WERI-Rb-1 (cell line): ENCODE measurements at regions not wholly inside any gene's neighbourhood (a gene's known extent, or its start where the extent isn't known, plus 50 kb on each side); places are given as distances from the start of the nearest gene placed in this dataset.

Source experiments
- DNase-seq: peaks from one replicate; pipeline ENCODE4 v3.0.0-alpha.2; 2020
- H3K27ac ChIP-seq: fragments of 250-450 bp; sonication (Bioruptor Pico); 2 replicates; pipeline ENCODE4 v1.5.1; 2020; ENCODE audit warnings: mild to moderate bottlenecking, moderate library complexity
- H3K27me3 ChIP-seq: fragments of 250-450 bp; sonication (Bioruptor Pico); 2 replicates; pipeline ENCODE4 v1.5.1; 2021; ENCODE audit warnings: mild to moderate bottlenecking, low read depth, moderate library complexity; ENCODE audit not compliant: insufficient read depth, severe bottlenecking
- H3K36me3 ChIP-seq: fragments of 250-450 bp; sonication (Bioruptor Pico); 2 replicates; pipeline ENCODE4 v1.5.1; 2020; ENCODE audit warnings: mild to moderate bottlenecking, moderate library complexity
- H3K4me3 ChIP-seq: 2 replicates; pipeline ENCODE4 v1.5.1; 2011; ENCODE audit warnings: low read depth, mild to moderate bottlenecking, control low read depth, low read length
- H3K9me3 ChIP-seq: fragments of 250-450 bp; sonication (Bioruptor Pico); 2 replicates; pipeline ENCODE4 v1.5.1; 2021; ENCODE audit warnings: mild to moderate bottlenecking, moderate library complexity; ENCODE audit not compliant: severe bottlenecking
- TF ChIP-seq, protein P1 (sequence below): IDR thresholded peaks from 2 replicates; pipeline ENCODE4 v1.5.1; 2011; ENCODE audit warnings: low read depth, mild to moderate bottlenecking, control low read depth, inconsistent platforms, low read length

DNA sequence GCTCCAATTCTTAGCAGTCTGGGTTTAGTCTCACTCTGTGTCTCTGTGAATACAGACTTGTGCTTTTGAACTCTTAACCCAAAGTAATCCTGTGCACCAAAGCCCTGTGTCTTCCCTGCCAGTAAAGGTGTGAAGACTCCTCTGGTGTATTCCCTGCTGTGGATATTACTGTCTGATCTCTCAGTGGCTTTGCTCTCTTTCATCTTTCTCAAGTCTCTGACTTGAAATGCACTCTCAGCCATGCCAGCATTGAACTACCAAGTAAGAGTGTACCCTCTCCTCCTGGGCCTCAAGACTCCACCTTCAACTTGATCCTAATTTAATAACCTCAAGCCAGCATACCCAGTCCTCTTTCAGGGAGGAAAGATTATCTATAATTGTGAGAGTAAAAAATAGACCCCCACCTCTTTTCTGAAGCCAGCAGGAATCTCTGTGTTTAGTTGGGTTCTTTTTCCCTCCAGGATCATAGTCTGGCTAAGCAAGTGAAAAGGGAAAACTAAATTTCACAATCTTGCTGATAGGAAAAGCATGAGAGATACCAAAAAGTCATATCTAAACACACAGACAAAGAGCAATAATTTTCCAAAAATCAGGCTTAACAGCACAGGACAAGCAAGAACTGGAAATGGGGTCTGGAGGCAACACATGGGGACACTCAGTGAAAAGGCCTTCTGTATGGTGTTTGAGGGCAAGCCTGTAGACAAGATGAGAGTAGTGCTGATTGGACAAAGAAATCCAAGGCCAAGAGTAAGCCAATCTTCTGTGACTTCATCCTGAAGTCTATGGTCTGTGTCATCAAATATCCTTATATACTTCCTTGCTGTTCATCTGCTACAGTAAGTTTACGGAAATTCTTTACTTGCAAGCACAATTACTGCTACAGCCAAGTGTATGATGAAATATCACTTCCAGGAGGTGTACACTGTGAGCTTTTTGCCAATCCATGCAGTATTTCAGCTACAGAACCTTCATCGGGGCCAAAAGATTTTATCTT, 296.1 kb upstream of the TGFBR2 start:
- H3K36me3 ChIP-seq = no peaks in the 10 kb centered on the region
- no peak overlapping the region for H3K4me3 ChIP-seq
- DNase-seq = no peak
- no peaks in the 10 kb centered on the region for H3K27me3 ChIP-seq
- TF ChIP-seq, protein P1, sequence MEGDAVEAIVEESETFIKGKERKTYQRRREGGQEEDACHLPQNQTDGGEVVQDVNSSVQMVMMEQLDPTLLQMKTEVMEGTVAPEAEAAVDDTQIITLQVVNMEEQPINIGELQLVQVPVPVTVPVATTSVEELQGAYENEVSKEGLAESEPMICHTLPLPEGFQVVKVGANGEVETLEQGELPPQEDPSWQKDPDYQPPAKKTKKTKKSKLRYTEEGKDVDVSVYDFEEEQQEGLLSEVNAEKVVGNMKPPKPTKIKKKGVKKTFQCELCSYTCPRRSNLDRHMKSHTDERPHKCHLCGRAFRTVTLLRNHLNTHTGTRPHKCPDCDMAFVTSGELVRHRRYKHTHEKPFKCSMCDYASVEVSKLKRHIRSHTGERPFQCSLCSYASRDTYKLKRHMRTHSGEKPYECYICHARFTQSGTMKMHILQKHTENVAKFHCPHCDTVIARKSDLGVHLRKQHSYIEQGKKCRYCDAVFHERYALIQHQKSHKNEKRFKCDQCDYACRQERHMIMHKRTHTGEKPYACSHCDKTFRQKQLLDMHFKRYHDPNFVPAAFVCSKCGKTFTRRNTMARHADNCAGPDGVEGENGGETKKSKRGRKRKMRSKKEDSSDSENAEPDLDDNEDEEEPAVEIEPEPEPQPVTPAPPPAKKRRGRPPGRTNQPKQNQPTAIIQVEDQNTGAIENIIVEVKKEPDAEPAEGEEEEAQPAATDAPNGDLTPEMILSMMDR = no peak
- H3K9me3 ChIP-seq = no peaks in the 10 kb centered on the region
- H3K27ac ChIP-seq = no peak overlapping the region

GRCh38 chr3:30311781-30312180, 294.6 kb upstream of the TGFBR2 start:
- DNase-seq = no peak
- H3K36me3 ChIP-seq = no peaks in the 10 kb centered on the region
- TF ChIP-seq, protein P1 = no peak
- H3K4me3 ChIP-seq = no peak overlapping the region
- no peaks in the 10 kb centered on the region for H3K27me3 ChIP-seq
- H3K9me3 ChIP-seq = no peaks in the 10 kb centered on the region
- no peak overlapping the region for H3K27ac ChIP-seq

GRCh38 chr3:30313840-30314239, 292.6 kb upstream of the TGFBR2 start:
- TF ChIP-seq, protein P1 = no peak
- no peak for DNase-seq
- no peak overlapping the region for H3K27ac ChIP-seq
- H3K27me3 ChIP-seq = no peaks in the 10 kb centered on the region
- H3K9me3 ChIP-seq = no peaks in the 10 kb centered on the region
- no peak overlapping the region for H3K4me3 ChIP-seq
- H3K36me3 ChIP-seq = no peaks in the 10 kb centered on the region

- no peaks in the 10 kb centered on the region for H3K36me3 ChIP-seq
- TF ChIP-seq, protein P1 = no peak
- H3K27ac ChIP-seq = no peak overlapping the region
- H3K9me3 ChIP-seq = no peaks in the 10 kb centered on the region
- H3K27me3 ChIP-seq = no peaks in the 10 kb centered on the region
- H3K4me3 ChIP-seq = no peak overlapping the region
- DNase-seq = no peak
Observed at GRCh38 chr3:30314757-30315325, 291.6 kb upstream of the TGFBR2 start.

- no peak overlapping the region for H3K27ac ChIP-seq
- H3K27me3 ChIP-seq = no peaks in the 10 kb centered on the region
- no peaks in the 10 kb centered on the region for H3K9me3 ChIP-seq
- H3K4me3 ChIP-seq = no peak overlapping the region
- TF ChIP-seq, protein P1 = no peak
- no peaks in the 10 kb centered on the region for H3K36me3 ChIP-seq
- no peak for DNase-seq
Observed at GRCh38 chr3:30315447-30315846, 291.0 kb upstream of the TGFBR2 start.
